ENCODE measurements at regions not wholly inside any gene's neighbourhood (a gene's known extent, or its start where the extent isn't known, plus 50 kb on each side); places are given as distances from the start of the nearest gene placed in this dataset.

DNA sequence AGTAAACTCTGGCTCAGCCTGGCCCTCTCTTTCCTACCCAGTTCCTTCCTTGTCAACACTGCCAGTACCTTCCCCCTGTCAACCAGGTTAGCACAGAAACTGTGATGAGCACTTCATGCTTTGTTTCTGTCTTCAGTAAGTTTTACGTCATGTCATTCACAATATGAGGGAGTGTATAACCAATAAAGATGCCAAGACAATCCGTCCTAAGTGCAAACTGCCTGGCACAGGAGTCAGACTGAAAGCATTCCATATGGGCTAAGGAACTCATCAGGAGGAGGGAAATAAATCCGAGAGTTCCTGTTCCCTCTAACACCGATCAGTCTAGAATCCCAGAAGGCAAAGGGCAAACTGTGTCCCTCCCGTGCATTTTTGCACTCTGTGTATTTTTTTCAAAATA is 507.2 kb downstream of the CMPK2 start:
- Histone ChIP-seq H3K27ac (ENCODE audit: low read depth, low read length) (no peak overlapping the region), H3K27me3 (replicated peaks in 1 of 4; ENCODE audit: control insufficient read depth in 3 of 4, extremely low read depth in 1 of 4, insufficient read depth in 3 of 4, low read length in 3 of 4) (no peaks in the 10 kb centered on the region), H3K23me2 (ENCODE audit: low read depth, low read length) (no peaks in the 10 kb centered on the region), H3K4me2 (ENCODE audit: insufficient read depth in 1 of 2, low read depth in 2 of 2, low read length in 2 of 2) (no peak overlapping the region), H3K9ac (replicated peaks in 1 of 4; ENCODE audit: extremely low read depth in 1 of 4, low read depth in 3 of 4, low read length in 3 of 4) (no peak overlapping the region), H2AK5ac (ENCODE audit: low read depth, low read length) (no peak overlapping the region), H2BK120ac (replicated peaks; ENCODE audit: low read depth, low read length) (no peak overlapping the region), H3K56ac (replicated peaks; ENCODE audit: insufficient read length, low read depth, low read length) (no peak overlapping the region), H3K4ac (replicated peaks; ENCODE audit: insufficient read length, low read depth, low read length) (no peak overlapping the region), H3K18ac (ENCODE audit: extremely low read depth, low read length) (no peak overlapping the region), H2BK12ac (ENCODE audit: low read depth, low read length) (no peak overlapping the region), H3K4me1 (replicated peaks in 1 of 4; ENCODE audit: control insufficient read depth in 3 of 4, insufficient read depth in 4 of 4, low read length in 3 of 4) (no peaks in the 10 kb centered on the region; a peak in 1 of 7 replicates), H3K79me2 (ENCODE audit: control insufficient read depth in 1 of 2, insufficient read depth in 2 of 2, low read length in 2 of 2) (no peaks in the 10 kb centered on the region), H3K36me3 (ENCODE audit: control insufficient read depth in 2 of 4, insufficient read depth in 4 of 4, low read length in 3 of 4) (no peaks in the 10 kb centered on the region), H2BK20ac (ENCODE audit: low read length) (no peak overlapping the region), H3K4me3 (ENCODE audit: extremely low read depth in 1 of 4, insufficient read depth in 2 of 4, low read depth in 3 of 4, low read length in 4 of 4) (no peak overlapping the region), H2BK15ac (ENCODE audit: low read length) (no peak overlapping the region), H4K91ac (replicated peaks; ENCODE audit: insufficient read length, low read length) (no peak overlapping the region), H3K14ac (ENCODE audit: insufficient read length) (no peak overlapping the region), H4K20me1 (replicated peaks in 1 of 2; ENCODE audit: control insufficient read depth in 1 of 2, insufficient read depth in 2 of 2, low read length in 2 of 2) (no peaks in the 10 kb centered on the region), H4K5ac (ENCODE audit: insufficient read length, low read depth, low read length) (no peak overlapping the region), H3K23ac (ENCODE audit: insufficient read length) (no peak overlapping the region), H4K8ac (ENCODE audit: extremely low read depth, insufficient read depth, low read length) (no peak overlapping the region), H3K79me1 (ENCODE audit: low read depth, low read length) (no peaks in the 10 kb centered on the region), H2BK5ac (ENCODE audit: low read depth, low read length) (no peak overlapping the region), H2AFZ (ENCODE audit: low read length) (no peak overlapping the region), H3K9me3 (ENCODE audit: insufficient read depth in 2 of 2, low read depth in 1 of 2, low read length in 1 of 2) (no peaks in the 10 kb centered on the region)
- WGBS, 2 experiments (ENCODE audit: extremely low coverage in 1 of 2, insufficient coverage in 1 of 2, insufficient read length in 1 of 2, insufficient replicate concordance in 2 of 2, low coverage in 1 of 2, low lambda C conversion rate in 2 of 2, missing lambda C conversion rate in 1 of 2) = 100% methylated on average over 5 of the region's 5 CpGs; no CpG with 5 or more reads in 1 of the 2 experiments
- ChIA-PET CTCF (ENCODE audit: partially characterized antibody) (interaction anchor here (1.2 kb wide), 1 partner anchor 8 kb away, joined by 3 read pairs; no protein-coding TSS in a partner anchor), POLR2A (ENCODE audit: partially characterized antibody) (no interaction called here)
- FAIRE-seq (no peak), DNase-seq (ENCODE audit: low read depth in 1 of 2, low spot score in 2 of 2) (no peak)
- no peak for TF ChIP-seq CBX8 (IDR thresholded peaks at IDR 0.05; ENCODE audit: borderline replicate concordance, low read depth, low read length)

Measured in H1 (cell line).